OCI-LY3 (cell line): ENCODE measurements at regions not wholly inside any gene's neighbourhood (a gene's known extent, or its start where the extent isn't known, plus 50 kb on each side); places are given as distances from the start of the nearest gene placed in this dataset.

Experiments used
- CTCF ChIP-seq: fragments of 200-600, 300-600 bp; sonication (generic); IDR thresholded peaks from 2 replicates; pipeline ENCODE4 v1.5.1; 2014; ENCODE audit warnings: antibody characterized with exemption, low read length, low read depth
- EZH2phosphoT487 ChIP-seq: fragments of 200-600 bp; shearing (Covaris generic); IDR thresholded peaks from 2 replicates; pipeline ENCODE4 v1.6.1; 2018; ENCODE audit warnings: antibody characterized with exemption, mixed run types, low read depth

- TF ChIP-seq CTCF, result no peak
- TF ChIP-seq EZH2phosphoT487, result no peak
These were observed 180.3 kb downstream of the CDH26 start for GRCh38 chr20:60138256-60139220.
